Neural cell (in vitro differentiated cells): ENCODE measurements at regions not wholly inside any gene's neighbourhood (a gene's known extent, or its start where the extent isn't known, plus 50 kb on each side); places are given as distances from the start of the nearest gene placed in this dataset.

Experiments
- CTCF ChIP-seq: fragments of 450-650 bp; IDR thresholded peaks from 2 replicates; pipeline ENCODE4 v1.5.1; 2014; ENCODE audit warnings: antibody characterized with exemption, mild to moderate bottlenecking, moderate library complexity; ENCODE audit not compliant: poor library complexity, severe bottlenecking
- EP300 ChIP-seq: fragments of 450-650 bp; conservative IDR thresholded peaks from 2 replicates; pipeline ENCODE4 v1.6.1; 2014; ENCODE audit warnings: antibody characterized with exemption, mild to moderate bottlenecking, moderate library complexity; ENCODE audit not compliant: poor library complexity, severe bottlenecking
- EZH2 ChIP-seq: fragments of 200-600, 300-800 bp; shearing (Covaris generic), sonication (generic); IDR thresholded peaks from 2 replicates; pipeline ENCODE4 v1.6.1; 2014; ENCODE audit warnings: antibody characterized with exemption, low read length, borderline replicate concordance, mild to moderate bottlenecking; ENCODE audit not compliant: insufficient read depth, poor library complexity, severe bottlenecking
- MXI1 ChIP-seq: fragments of 450-650 bp; conservative IDR thresholded peaks from 2 replicates; pipeline ENCODE4 v1.6.1; 2014; ENCODE audit warnings: antibody characterized with exemption, mild to moderate bottlenecking; ENCODE audit not compliant: poor library complexity, severe bottlenecking
- POLR2AphosphoS5 ChIP-seq: IDR thresholded peaks from 2 replicates; pipeline ENCODE4 v1.6.1; 2012
- RAD21 ChIP-seq: fragments of 450-650 bp; conservative IDR thresholded peaks from 2 replicates; pipeline ENCODE4 v1.6.1; 2014; ENCODE audit warnings: antibody characterized with exemption, mild to moderate bottlenecking, moderate library complexity
- REST ChIP-seq: IDR thresholded peaks from 2 replicates; pipeline ENCODE4 v1.6.1; 2012; ENCODE audit warnings: borderline replicate concordance
- SMC3 ChIP-seq: fragments of 450-650 bp; conservative IDR thresholded peaks from 2 replicates; pipeline ENCODE4 v1.6.1; 2014; ENCODE audit warnings: antibody characterized with exemption, mild to moderate bottlenecking, moderate library complexity; ENCODE audit not compliant: poor library complexity
- TAF1 ChIP-seq: IDR thresholded peaks from 2 replicates; pipeline ENCODE4 v1.6.1; 2012; ENCODE audit warnings: low read depth

- no peak for TF ChIP-seq CTCF
- TF ChIP-seq RAD21: no peak
- TF ChIP-seq SMC3: no peak
- no peak for TF ChIP-seq REST
- no peak for TF ChIP-seq POLR2AphosphoS5
- TF ChIP-seq EP300: no peak
- no peak for TF ChIP-seq EZH2
- no peak for TF ChIP-seq TAF1
- TF ChIP-seq MXI1: no peak
These were observed 442.8 kb downstream of the COG6 start for GRCh38 chr13:40098246-40098645.
